ENCODE measurements at regions not wholly inside any gene's neighbourhood (a gene's known extent, or its start where the extent isn't known, plus 50 kb on each side); places are given as distances from the start of the nearest gene placed in this dataset.
"Not testable (repeated sequence)": the region's sequence is repeated elsewhere in the genome, so short reads cannot be mapped to it uniquely, and the experiment has no call there.

- no peak for DNase-seq (ENCODE audit: low read depth in 2 of 2)
- no peak for TF ChIP-seq CTCF (IDR thresholded peaks at IDR 0.05; ENCODE audit: low read depth, low read length)
- no peak overlapping the region for H3K4me3 ChIP-seq (replicated peaks in 1 of 2; ENCODE audit: low read depth in 2 of 2, low read length in 2 of 2)
Measured at GRCh38 chr21:17389311-17389710, 123.5 kb upstream of the CXADR start.

- DNase-seq (ENCODE audit: low read depth in 2 of 2) = no peak
- no peak overlapping the region for H3K4me3 ChIP-seq (replicated peaks in 1 of 2; ENCODE audit: low read depth in 2 of 2, low read length in 2 of 2)
- TF ChIP-seq CTCF (IDR thresholded peaks at IDR 0.05; ENCODE audit: low read depth, low read length) = no peak
Measured at GRCh38 chr21:17390569-17390968, 122.3 kb upstream of the CXADR start.

- no peak for TF ChIP-seq CTCF (IDR thresholded peaks at IDR 0.05; ENCODE audit: low read depth, low read length)
- DNase-seq (ENCODE audit: low read depth in 2 of 2) = no peak
- H3K4me3 ChIP-seq (replicated peaks in 1 of 2; ENCODE audit: low read depth in 2 of 2, low read length in 2 of 2) = no peak overlapping the region
Measured at GRCh38 chr21:17391811-17392340, 121.0 kb upstream of the CXADR start.

GRCh38 chr21:17393413-17393812 is 119.4 kb upstream of the CXADR start:
- TF ChIP-seq CTCF (IDR thresholded peaks at IDR 0.05; ENCODE audit: low read depth, low read length) = no peak
- DNase-seq (ENCODE audit: low read depth in 2 of 2) = no peak
- no peak overlapping the region for H3K4me3 ChIP-seq (replicated peaks in 1 of 2; ENCODE audit: low read depth in 2 of 2, low read length in 2 of 2)

GRCh38 chr21:17396948-17397347 is 115.9 kb upstream of the CXADR start:
- TF ChIP-seq CTCF (IDR thresholded peaks at IDR 0.05; ENCODE audit: low read depth, low read length) = no peak
- DNase-seq (ENCODE audit: low read depth in 2 of 2) = no peak
- no peak overlapping the region for H3K4me3 ChIP-seq (replicated peaks in 1 of 2; ENCODE audit: low read depth in 2 of 2, low read length in 2 of 2)

GRCh38 chr21:17397703-17398102 is 115.1 kb upstream of the CXADR start:
- no peak for TF ChIP-seq CTCF (IDR thresholded peaks at IDR 0.05; ENCODE audit: low read depth, low read length)
- no peak for DNase-seq (ENCODE audit: low read depth in 2 of 2)
- H3K4me3 ChIP-seq (replicated peaks in 1 of 2; ENCODE audit: low read depth in 2 of 2, low read length in 2 of 2) = no peak overlapping the region

GRCh38 chr21:17398954-17399353 is 113.9 kb upstream of the CXADR start:
- H3K4me3 ChIP-seq (replicated peaks in 1 of 2; ENCODE audit: low read depth in 2 of 2, low read length in 2 of 2); DNase-seq (ENCODE audit: low read depth in 2 of 2): not testable (repeated sequence)
